ENCODE measurements at regions not wholly inside any gene's neighbourhood (a gene's known extent, or its start where the extent isn't known, plus 50 kb on each side); places are given as distances from the start of the nearest gene placed in this dataset.

DNA sequence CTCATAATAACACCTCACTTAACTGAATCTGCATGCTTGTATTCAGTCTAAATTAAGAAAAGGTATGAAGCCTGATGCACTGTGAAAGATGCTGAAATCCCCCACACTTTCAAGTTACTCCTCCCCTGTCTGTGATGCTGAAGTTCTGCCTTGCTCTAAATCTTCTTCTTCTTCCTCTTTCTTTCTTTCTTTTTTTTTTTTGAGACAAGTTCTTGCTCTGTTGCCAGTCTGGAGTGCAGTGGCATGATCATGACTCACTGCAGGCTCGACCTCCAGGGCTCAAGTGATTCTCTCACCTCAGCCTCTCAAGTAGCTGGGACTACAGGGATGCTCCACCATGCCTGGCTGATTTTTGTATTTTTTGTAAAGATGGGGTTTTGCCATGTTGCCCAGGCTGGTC lies 231.0 kb upstream of the B3GALT2 start:
- TF ChIP-seq, protein P1, sequence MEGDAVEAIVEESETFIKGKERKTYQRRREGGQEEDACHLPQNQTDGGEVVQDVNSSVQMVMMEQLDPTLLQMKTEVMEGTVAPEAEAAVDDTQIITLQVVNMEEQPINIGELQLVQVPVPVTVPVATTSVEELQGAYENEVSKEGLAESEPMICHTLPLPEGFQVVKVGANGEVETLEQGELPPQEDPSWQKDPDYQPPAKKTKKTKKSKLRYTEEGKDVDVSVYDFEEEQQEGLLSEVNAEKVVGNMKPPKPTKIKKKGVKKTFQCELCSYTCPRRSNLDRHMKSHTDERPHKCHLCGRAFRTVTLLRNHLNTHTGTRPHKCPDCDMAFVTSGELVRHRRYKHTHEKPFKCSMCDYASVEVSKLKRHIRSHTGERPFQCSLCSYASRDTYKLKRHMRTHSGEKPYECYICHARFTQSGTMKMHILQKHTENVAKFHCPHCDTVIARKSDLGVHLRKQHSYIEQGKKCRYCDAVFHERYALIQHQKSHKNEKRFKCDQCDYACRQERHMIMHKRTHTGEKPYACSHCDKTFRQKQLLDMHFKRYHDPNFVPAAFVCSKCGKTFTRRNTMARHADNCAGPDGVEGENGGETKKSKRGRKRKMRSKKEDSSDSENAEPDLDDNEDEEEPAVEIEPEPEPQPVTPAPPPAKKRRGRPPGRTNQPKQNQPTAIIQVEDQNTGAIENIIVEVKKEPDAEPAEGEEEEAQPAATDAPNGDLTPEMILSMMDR (IDR thresholded peaks at IDR 0.05), result no peak
- TF ChIP-seq POLR2A (IDR thresholded peaks at IDR 0.05), result no peak
